GM23338 (cell line): ENCODE measurements at regions not wholly inside any gene's neighbourhood (a gene's known extent, or its start where the extent isn't known, plus 50 kb on each side); places are given as distances from the start of the nearest gene placed in this dataset.

Experiments used
- ATAC-seq: fragments of 200-7000 bp; cut with Tn5 transposase; 3 replicates; pipeline ENCODE4 v1.9.1; 2020
- DNase-seq: peaks from one replicate; pipeline ENCODE4 v3.0.0-alpha.2; 2015; ENCODE audit warnings: low spot score
- H2AFZ ChIP-seq: fragments of 200-600 bp; sonication (generic); 2 replicates; pipeline ENCODE4 v1.8.0; 2016; ENCODE audit warnings: antibody characterized with exemption, mild to moderate bottlenecking, moderate library complexity
- H3F3A ChIP-seq: fragments of 200-600 bp; sonication (generic); replicated peaks from 2 replicates; pipeline ENCODE4 v1.8.0; 2017; ENCODE audit warnings: antibody characterized with exemption, mixed run types, low read depth
- H3K27ac ChIP-seq: fragments of 200-600 bp; sonication (generic); 2 replicates; pipeline ENCODE4 v1.6.1; 2016; ENCODE audit warnings: low read depth
- H3K27me3 ChIP-seq: fragments of 200-600 bp; sonication (generic); 2 replicates; pipeline ENCODE4 v1.8.0; 2016; ENCODE audit warnings: mild to moderate bottlenecking, mixed run types, moderate library complexity; ENCODE audit not compliant: insufficient read depth
- H3K36me3 ChIP-seq: fragments of 200-600 bp; sonication (generic); 2 replicates; pipeline ENCODE4 v1.8.0; 2016; ENCODE audit warnings: mild to moderate bottlenecking; ENCODE audit not compliant: insufficient read depth
- H3K4me1 ChIP-seq: fragments of 200-600 bp; sonication (generic); 2 replicates; pipeline ENCODE4 v1.8.0; 2016; ENCODE audit warnings: mild to moderate bottlenecking, moderate library complexity; ENCODE audit not compliant: insufficient read depth
- H3K4me2 ChIP-seq: fragments of 200-600 bp; sonication (generic); 2 replicates; pipeline ENCODE4 v1.7.1; 2017; ENCODE audit warnings: mixed run types
- H3K4me3 ChIP-seq: fragments of 200-600 bp; sonication (generic); 2 replicates; pipeline ENCODE4 v1.6.1; 2016; ENCODE audit warnings: mixed run types
- H3K79me2 ChIP-seq: fragments of 200-600 bp; sonication (generic); replicated peaks from 2 replicates; pipeline ENCODE4 v1.8.0; 2017; ENCODE audit warnings: mild to moderate bottlenecking; ENCODE audit not compliant: insufficient read depth
- H3K9me2 ChIP-seq: fragments of 200-600 bp; sonication (generic); 2 replicates; pipeline ENCODE4 v1.8.0; 2017; ENCODE audit not compliant: insufficient read depth
- H4K20me1 ChIP-seq: fragments of 200-600 bp; sonication (generic); replicated peaks from 2 replicates; pipeline ENCODE4 v1.8.0; 2017; ENCODE audit warnings: mild to moderate bottlenecking; ENCODE audit not compliant: insufficient read depth
- H3K27ac Mint-ChIP-seq: 2 replicates; pipeline ENCODE4 v1.8.0; 2020; ENCODE audit warnings: inconsistent platforms, mild to moderate bottlenecking, moderate library complexity, mixed read lengths
- H3K27me3 Mint-ChIP-seq: 3 replicates; pipeline ENCODE4 v1.8.0; 2022; ENCODE audit warnings: low read depth, mild to moderate bottlenecking, moderate library complexity, mixed read lengths, inconsistent platforms; ENCODE audit not compliant: insufficient read depth, poor library complexity
- H3K36me3 Mint-ChIP-seq: 3 replicates; pipeline ENCODE4 v1.8.0; 2021; ENCODE audit warnings: low read depth, mild to moderate bottlenecking, inconsistent platforms, moderate library complexity, mixed read lengths
- H3K4me1 Mint-ChIP-seq: 3 replicates; pipeline ENCODE4 v1.8.0; 2020; ENCODE audit warnings: mild to moderate bottlenecking, inconsistent platforms, mixed read lengths
- H3K4me3 Mint-ChIP-seq: 3 replicates; pipeline ENCODE4 v1.8.0; 2021; ENCODE audit warnings: moderate library complexity, mild to moderate bottlenecking, inconsistent platforms, mixed read lengths
- H3K9me3 Mint-ChIP-seq: 3 replicates; pipeline ENCODE4 v1.8.0; 2020; ENCODE audit warnings: moderate library complexity, mild to moderate bottlenecking, inconsistent platforms, mixed read lengths
- CREB1 ChIP-seq: fragments of 250-450 bp; sonication (Bioruptor Pico); IDR thresholded peaks from 2 replicates; pipeline ENCODE4 v1.5.0; 2020; ENCODE audit warnings: low read depth, mild to moderate bottlenecking, moderate library complexity
- CTCF ChIP-seq, 2 experiments: fragments of 200-600 bp in 1 of 2; sonication (generic) in 1 of 2; conservative IDR thresholded peaks; 2 replicates each; pipeline versions ENCODE4 v1.5.1 to v1.6.1; 2016 to 2017; ENCODE audit warnings: antibody characterized with exemption in 2 of 2, low read depth in 2 of 2, mild to moderate bottlenecking in 2 of 2, moderate library complexity in 1 of 2
- ETS1 ChIP-seq: IDR thresholded peaks from 2 replicates; pipeline ENCODE4 v1.6.1; 2016; ENCODE audit warnings: antibody characterized with exemption
- EZH2 ChIP-seq: fragments of 200-600 bp; sonication (generic); IDR thresholded peaks from one replicate; pipeline ENCODE4 v1.8.0; 2017; ENCODE audit warnings: antibody characterized with exemption, mild to moderate bottlenecking, low read depth; ENCODE audit not compliant: unreplicated experiment
- EZH2phosphoT487 ChIP-seq: fragments of 200-600 bp; sonication (generic); IDR thresholded peaks from one replicate; pipeline ENCODE4 v1.8.1; 2018; ENCODE audit warnings: antibody characterized with exemption; ENCODE audit not compliant: unreplicated experiment
- JUNB ChIP-seq: IDR thresholded peaks from one replicate; pipeline ENCODE4 v1.6.1; 2016; ENCODE audit warnings: antibody characterized with exemption; ENCODE audit not compliant: unreplicated experiment
- NANOG ChIP-seq: IDR thresholded peaks from 2 replicates; pipeline ENCODE4 v1.6.1; 2016; ENCODE audit warnings: antibody characterized with exemption, borderline replicate concordance
- POLR2AphosphoS5 ChIP-seq: IDR thresholded peaks from 2 replicates; pipeline ENCODE4 v1.6.1; 2016; ENCODE audit warnings: antibody characterized with exemption, low read depth
- REST ChIP-seq: IDR thresholded peaks from one replicate; pipeline ENCODE4 v1.6.1; 2018; ENCODE audit warnings: antibody characterized with exemption; ENCODE audit not compliant: unreplicated experiment
- STAT1 ChIP-seq: IDR thresholded peaks from one replicate; pipeline ENCODE4 v1.6.1; 2016; ENCODE audit warnings: antibody characterized with exemption; ENCODE audit not compliant: unreplicated experiment
- ZNF114 ChIP-seq: fragments of 250-450 bp; sonication (Bioruptor Pico); IDR thresholded peaks from 2 replicates; pipeline ENCODE4 v1.5.0; 2020; ENCODE audit warnings: mild to moderate bottlenecking, moderate library complexity
- ZNF331 ChIP-seq: fragments of 250-450 bp; sonication (Bioruptor Pico); IDR thresholded peaks from 2 replicates; pipeline ENCODE4 v1.5.0; 2020; ENCODE audit warnings: low read depth, mild to moderate bottlenecking, moderate library complexity
- ZNF462 ChIP-seq: fragments of 250-450 bp; sonication (Bioruptor Pico); IDR thresholded peaks from 2 replicates; pipeline ENCODE4 v1.5.0; 2020; ENCODE audit warnings: mild to moderate bottlenecking, moderate library complexity

GRCh38 chr20:57087705-57088104 is 178.7 kb downstream of the BMP7 start:
- no peak overlapping the region for H3K27ac ChIP-seq
- no peaks in the 10 kb centered on the region for H3K79me2 ChIP-seq
- Mint-ChIP-seq H3K9me3 (no peaks in the 10 kb centered on the region; the same call in 2 of the 3 replicates), H3K4me3 (no peak overlapping the region), H3K36me3 (no peaks in the 10 kb centered on the region), H3K27ac (no peak overlapping the region), H3K27me3 (peaks cover 14% of the 10 kb centered on the region), H3K4me1 (peaks cover 8% of the 10 kb centered on the region; the same call in 2 of the 3 replicates)
- H3K36me3 ChIP-seq, result no peaks in the 10 kb centered on the region
- no peak for TF ChIP-seq CREB1 (CRISPR knock-in tag)
- TF ChIP-seq ZNF114, result no peak
- TF ChIP-seq STAT1, result no peak
- TF ChIP-seq POLR2AphosphoS5, result no peak
- TF ChIP-seq ZNF462, result no peak
- TF ChIP-seq ZNF331 (CRISPR knock-in tag), result no peak
- no peak for TF ChIP-seq ETS1
- TF ChIP-seq NANOG, result no peak
- no peak for TF ChIP-seq CTCF (conservative IDR thresholded peaks at IDR 0.05; ENCODE audit: low read depth in 2 of 2)
- TF ChIP-seq EZH2, result no peak
- no peak for TF ChIP-seq JUNB
- TF ChIP-seq REST, result no peak
- TF ChIP-seq EZH2phosphoT487, result no peak
- no peaks in the 10 kb centered on the region for H3F3A ChIP-seq
- DNase-seq, result no peak
- H3K4me3 ChIP-seq, result no peak overlapping the region
- H3K9me2 ChIP-seq, result no peaks in the 10 kb centered on the region
- peaks cover 8% of the 10 kb centered on the region; the same call in 1 of the 2 replicates for H3K27me3 ChIP-seq
- H3K4me2 ChIP-seq, result no peak overlapping the region
- no peak for ATAC-seq
- no peaks in the 10 kb centered on the region for H3K4me1 ChIP-seq
- no peaks in the 10 kb centered on the region for H4K20me1 ChIP-seq
- no peak overlapping the region for H2AFZ ChIP-seq
